Muscle of arm (tissue), 1 donor: ENCODE measurements at regions not wholly inside any gene's neighbourhood (a gene's known extent, or its start where the extent isn't known, plus 50 kb on each side); places are given as distances from the start of the nearest gene placed in this dataset.

Experiments used
- DNase-seq: peaks from one replicate; pipeline ENCODE4 v3.0.0-alpha.2; 2013

DNA sequence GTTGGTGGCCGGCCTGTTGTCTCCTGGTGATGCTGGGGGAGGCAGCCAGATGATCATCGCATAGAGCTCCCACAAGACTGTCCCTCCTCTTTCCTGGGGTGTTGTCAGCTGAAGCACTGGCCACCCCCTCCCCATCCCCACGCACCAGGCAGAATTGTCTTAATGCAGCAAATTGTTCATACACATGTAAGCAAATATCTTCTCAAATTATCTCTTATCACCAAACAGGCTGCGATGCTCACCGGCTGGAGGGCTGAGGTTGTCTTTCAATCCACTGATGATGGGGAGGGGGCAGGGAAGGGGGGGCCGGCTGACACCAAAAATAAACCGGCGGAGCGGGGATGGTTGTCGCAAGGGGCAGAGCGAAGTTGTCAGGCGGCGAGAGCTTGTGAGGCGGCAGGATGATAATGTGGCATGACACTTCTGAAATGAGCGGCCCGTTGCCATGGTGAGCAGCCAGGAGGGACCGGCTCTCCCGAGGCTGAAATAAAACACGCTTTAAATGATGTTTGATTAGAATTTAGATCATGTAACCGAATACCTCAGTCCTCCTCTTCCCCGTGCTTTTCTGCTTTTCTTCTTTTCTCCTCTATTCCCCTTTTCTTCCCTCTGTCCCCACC, 59.8 kb downstream of the MRM1 start:
- no peak for DNase-seq

DNA sequence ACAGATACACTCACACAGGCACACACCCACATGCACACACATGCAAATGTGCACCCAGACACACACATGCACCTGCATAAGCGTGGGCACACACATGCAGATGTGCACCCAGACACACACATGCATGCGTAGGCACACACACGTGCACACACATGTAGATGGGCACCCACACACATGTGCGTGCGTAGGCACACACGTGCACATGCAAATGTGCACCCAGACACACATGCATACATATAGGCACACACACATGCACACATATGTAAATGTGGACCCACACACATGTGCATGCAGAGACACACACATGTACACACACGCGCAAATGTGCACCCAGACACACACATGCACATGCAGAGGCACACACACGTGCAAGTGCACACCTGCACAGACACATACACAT, 60.3 kb downstream of the MRM1 start:
- no peak for DNase-seq

DNA sequence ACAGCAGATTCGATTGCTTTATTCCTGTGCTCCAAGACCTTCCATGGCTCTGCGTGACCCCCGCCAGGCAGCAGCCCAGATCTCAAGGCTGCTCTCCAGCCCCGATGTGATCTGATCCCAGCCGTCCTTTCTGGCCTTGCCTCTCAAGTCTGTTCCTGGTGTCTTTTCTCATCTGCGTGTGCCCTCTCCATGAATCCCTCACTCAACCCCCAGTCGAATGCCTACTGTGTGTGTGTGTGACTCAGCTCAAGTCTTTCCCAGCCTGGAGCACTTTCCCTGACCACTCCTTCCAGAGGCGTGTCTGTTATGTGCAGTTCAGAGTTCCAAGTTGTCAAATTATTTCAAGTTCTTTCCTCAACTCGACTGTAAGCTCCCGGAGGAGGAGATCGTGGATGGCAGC, 64.0 kb downstream of the MRM1 start:
- no peak for DNase-seq

DNA sequence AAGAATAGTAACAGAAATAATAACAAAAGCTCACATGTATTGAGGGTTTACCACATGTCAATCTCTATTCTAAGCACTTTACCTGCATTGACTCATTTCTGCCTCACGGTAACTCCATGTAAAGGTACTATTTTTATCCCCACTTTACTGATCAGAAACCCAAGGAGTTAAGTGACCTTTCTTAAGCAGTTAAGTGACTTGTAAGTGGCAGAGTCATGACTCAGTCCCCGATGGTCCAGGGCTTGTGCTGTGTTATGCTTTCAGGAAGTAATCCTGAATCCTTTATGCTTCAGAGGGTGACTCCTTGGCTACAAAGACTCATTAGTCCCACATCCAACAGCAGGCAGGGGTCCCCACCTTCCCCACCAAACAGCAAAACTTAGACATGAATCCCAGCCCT, 66.5 kb downstream of the MRM1 start:
- no peak for DNase-seq

DNA sequence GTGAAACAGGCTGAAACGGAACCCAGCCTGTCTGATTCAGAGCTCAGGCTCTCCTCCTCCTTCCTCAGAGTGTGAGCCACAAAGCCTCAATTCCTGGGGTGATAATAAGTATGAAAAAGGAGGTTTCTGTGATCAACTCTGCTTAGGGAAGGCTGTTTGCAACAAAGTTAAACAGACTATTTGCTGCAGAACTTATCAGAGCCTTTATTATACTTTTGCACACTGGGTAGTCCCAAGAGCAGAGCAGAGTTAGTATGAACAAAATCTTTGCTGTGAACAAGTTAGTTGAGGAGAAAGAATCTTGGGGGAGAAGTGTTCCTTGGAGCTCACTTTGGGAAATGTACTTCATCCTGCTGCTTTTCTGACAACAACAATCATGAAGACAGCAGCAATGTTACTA, 67.4 kb downstream of the MRM1 start:
- no peak for DNase-seq

GRCh38 chr17:36671144-36671543, 69.8 kb downstream of the MRM1 start:
- no peak for DNase-seq

- no peak for DNase-seq
These were observed 71.1 kb downstream of the MRM1 start for GRCh38 chr17:36672403-36672918.

DNA sequence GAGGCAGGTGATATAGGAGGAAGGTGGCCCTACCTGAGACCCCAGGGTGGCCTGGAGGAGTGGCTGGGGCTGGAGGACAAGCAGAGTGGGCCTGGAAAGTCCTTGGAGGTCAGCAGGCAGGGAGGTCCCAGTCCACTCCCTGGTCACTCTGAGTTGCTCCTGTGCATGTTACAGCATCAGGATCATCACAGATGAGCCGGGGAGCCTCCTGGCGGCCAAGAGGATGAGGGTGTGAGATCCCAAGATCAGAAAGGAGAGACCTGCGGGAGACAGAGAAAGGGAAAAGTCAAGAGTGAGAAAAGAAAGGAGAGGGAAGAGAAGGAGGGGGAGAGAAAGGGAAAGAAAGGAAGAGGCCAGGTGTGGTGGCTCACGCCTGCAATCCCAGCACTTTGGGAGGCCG, 71.7 kb downstream of the MRM1 start:
- no peak for DNase-seq

DNA sequence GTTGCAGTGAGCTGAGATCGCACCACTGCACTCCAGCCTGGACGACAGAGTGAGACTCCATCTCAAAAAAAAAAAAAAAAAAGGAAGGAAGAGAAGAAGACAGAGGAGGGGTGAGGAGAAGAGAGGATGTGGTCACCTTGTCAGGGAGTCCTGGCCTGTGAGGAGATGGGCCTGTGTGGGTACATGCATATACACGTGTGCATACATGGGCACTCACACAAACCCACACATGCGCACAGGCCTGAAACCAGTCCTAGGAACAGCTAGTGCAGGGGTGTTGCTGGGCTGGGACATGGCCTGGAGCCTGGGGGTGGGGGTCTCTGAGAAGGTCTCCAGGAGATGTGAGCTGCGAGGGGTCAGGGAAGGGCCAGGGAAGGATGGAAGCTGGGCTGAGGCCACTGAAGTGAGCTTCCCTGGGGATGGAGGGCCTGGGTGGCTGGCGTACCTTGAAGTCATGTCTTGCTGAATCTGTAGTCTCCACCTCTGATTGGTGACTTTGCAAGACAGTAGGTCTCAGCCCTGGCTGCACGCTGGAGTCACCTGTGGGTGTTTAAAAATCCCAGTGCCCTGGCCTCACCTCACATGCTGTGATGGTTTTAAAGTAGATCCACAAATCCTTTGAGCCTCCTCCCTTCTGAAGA, 72.4 kb downstream of the MRM1 start:
- DNase-seq, result no peak

- DNase-seq, result no peak
These were observed 72.9 kb downstream of the MRM1 start for GRCh38 chr17:36674278-36674650.

GRCh38 chr17:36675250-36675649, 73.9 kb downstream of the MRM1 start:
- no peak for DNase-seq

DNA sequence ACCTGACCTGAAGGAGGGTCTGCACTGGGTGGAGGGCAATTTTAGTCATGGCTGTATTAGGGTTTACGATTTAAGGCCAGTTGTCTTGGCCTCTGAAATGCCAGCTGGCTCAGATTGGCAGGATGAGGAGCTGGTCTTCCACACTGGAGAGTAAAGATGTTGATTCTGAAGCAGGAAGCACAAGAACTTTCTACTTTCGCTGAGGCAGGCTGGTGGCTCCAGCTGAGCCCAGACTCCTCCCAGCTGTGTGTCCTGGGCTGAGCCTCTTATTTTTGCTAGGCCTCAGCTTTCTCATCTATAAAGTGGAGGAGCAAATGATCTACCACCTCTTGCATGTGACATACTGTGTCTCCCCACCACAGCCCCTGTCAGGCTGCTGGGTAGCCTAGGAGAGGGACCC, 74.4 kb downstream of the MRM1 start:
- DNase-seq, result no peak

DNA sequence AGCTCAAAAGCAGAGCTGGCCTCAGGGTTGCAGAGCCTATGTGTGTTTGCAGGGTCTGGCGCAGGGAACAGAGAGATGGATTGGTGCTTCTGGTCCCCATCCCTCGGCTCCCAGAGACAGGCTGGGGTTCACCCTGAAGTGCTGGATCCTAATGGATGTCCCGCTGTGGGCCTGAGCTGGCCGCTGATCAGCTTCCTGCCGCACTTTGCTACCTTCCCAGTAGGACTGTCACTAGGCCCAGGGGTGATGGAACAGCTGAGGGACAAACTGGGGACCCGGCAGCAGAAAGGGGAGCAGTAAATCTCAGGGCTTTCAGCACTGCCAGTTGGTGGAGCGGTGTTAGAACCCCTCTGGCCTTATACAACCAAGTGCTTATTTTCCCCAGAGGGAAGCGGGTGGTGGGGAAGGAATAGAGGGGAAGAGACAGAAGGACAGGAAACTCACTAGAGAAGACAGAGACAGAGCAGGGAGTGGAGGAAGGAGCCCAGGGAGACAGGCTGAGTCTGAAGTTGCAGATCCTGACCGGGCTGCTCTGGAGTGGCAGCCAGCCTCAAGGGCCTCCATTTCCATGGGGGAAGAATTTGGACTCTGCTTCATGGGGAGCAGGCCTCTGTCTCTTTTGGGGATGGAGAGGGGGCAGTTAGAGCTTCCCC, 78.6 kb downstream of the MRM1 start:
- no peak for DNase-seq

- DNase-seq, result no peak
These were observed 79.4 kb downstream of the MRM1 start for GRCh38 chr17:36680701-36681202.

- DNase-seq, result no peak
These were observed 81.4 kb downstream of the MRM1 start for GRCh38 chr17:36682773-36683172.

GRCh38 chr17:36683387-36683786, 82.0 kb downstream of the MRM1 start:
- DNase-seq, result no peak

- DNase-seq, result no peak
These were observed 82.8 kb downstream of the MRM1 start for GRCh38 chr17:36684134-36684533.

- no peak for DNase-seq
These were observed 84.8 kb downstream of the MRM1 start for GRCh38 chr17:36686123-36686669.

GRCh38 chr17:36687736-36688135, 86.4 kb downstream of the MRM1 start:
- DNase-seq, result no peak

- no peak for DNase-seq
These were observed 87.8 kb downstream of the MRM1 start for GRCh38 chr17:36689089-36689667.

GRCh38 chr17:36690190-36690589, 88.8 kb downstream of the MRM1 start:
- no peak for DNase-seq

DNA sequence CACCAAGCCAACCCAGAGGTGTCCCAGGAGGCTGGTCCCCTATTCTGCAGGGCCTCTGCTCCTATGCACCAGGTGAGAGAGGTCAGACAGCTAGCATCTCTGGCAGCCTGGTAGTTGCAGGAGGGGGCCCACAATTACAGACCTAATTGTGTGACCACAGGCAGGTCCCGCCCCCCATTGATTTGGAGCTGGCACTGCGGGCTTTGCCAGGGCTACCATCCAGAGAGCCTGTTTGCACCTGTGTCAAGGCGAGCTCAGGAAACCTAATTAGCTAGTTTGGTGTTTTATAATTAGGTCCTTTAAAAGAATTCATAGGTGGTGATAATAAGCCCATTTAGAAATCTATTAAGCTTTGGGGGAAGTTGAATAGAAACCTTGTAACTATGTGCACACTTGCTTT, 90.2 kb downstream of the MRM1 start:
- DNase-seq, result no peak

GRCh38 chr17:36695082-36695481, 93.7 kb downstream of the MRM1 start:
- DNase-seq, result no peak
